GM12878 (cell line): ENCODE measurements at regions not wholly inside any gene's neighbourhood (a gene's known extent, or its start where the extent isn't known, plus 50 kb on each side); places are given as distances from the start of the nearest gene placed in this dataset.
"Not testable (repeated sequence)": the region's sequence is repeated elsewhere in the genome, so short reads cannot be mapped to it uniquely, and the experiment has no call there.

Experiments used
- ATAC-seq: fragments of 200-7000 bp; cut with Tn5 transposase; 3 replicates; pipeline ENCODE4 v1.9.1; 2020; ENCODE audit warnings: mild to moderate bottlenecking, moderate library complexity
- BruUV-seq: library from RNA; stranded (reverse); fragments of 400-500 nt; replicated peaks from 2 replicates; lab custom pipeline; 2021; lab: Mats Ljungman, UMichigan
- CTCF ChIA-PET: fragments of 300-600 bp; sonication (Branson Sonifier 250); formaldehyde crosslinking; extraction: SDS; loops from one replicate; lab custom pipeline; 2021; ENCODE audit warnings: inconsistent platforms; lab: Yijun Ruan, JAX
- POLR2A ChIA-PET: fragments of 350-600 bp; formaldehyde crosslinking; extraction: SDS; loops from one replicate; lab custom pipeline; 2021; ENCODE audit warnings: inconsistent platforms; lab: Charles Lee
- RAD21 ChIA-PET: fragments of 300-600 bp; sonication (Branson Sonifier 250); formaldehyde crosslinking; loops from one replicate; lab custom pipeline; 2023; ENCODE audit warnings: antibody characterized with exemption; ENCODE audit not compliant: unreplicated experiment; lab: Charles Lee
- SMC1A ChIA-PET: fragments of 300-600 bp; sonication (Branson Sonifier 250); formaldehyde crosslinking; loops from one replicate; lab custom pipeline; 2023; ENCODE audit not compliant: unreplicated experiment, uncharacterized antibody; lab: Charles Lee
- DNase-seq: peaks from one replicate; pipeline ENCODE4 v3.0.0-alpha.2; 2011; ENCODE audit warnings: low read depth, low spot score
- FAIRE-seq: peaks from 3 replicates; lab custom pipeline; 2011; peaks lifted over from hg19 to GRCh38; lab: Jason Lieb, UNC
- H2AFZ ChIP-seq: 2 replicates; pipeline ENCODE4 v1.6.0; 2011; ENCODE audit warnings: low read depth, low read length, control low read depth; ENCODE audit not compliant: control insufficient read depth
- H3K27ac ChIP-seq: 2 replicates; pipeline ENCODE4 v1.5.1; 2011; ENCODE audit warnings: control low read depth; ENCODE audit not compliant: control insufficient read depth, insufficient read depth
- H3K27me3 ChIP-seq, 2 experiments: replicated peaks in 1 of 2; 2 replicates each; pipeline versions ENCODE4 v1.6.0 to v1.6.1; 2011; ENCODE audit warnings: low read length in 1 of 2; ENCODE audit not compliant: control insufficient read depth in 2 of 2, insufficient read depth in 2 of 2
- H3K36me3 ChIP-seq, 2 experiments: 2 replicates each; pipeline ENCODE4 v1.5.1; 2011; ENCODE audit warnings: low read length in 1 of 2; ENCODE audit not compliant: control insufficient read depth in 2 of 2, insufficient read depth in 2 of 2
- H3K4me1 ChIP-seq: 2 replicates; pipeline ENCODE4 v1.6.1; 2011; ENCODE audit warnings: mild to moderate bottlenecking, low read length, moderate library complexity, mixed read lengths; ENCODE audit not compliant: control insufficient read depth, insufficient read depth
- H3K4me2 ChIP-seq: 2 replicates; pipeline ENCODE4 v1.6.0; 2011; ENCODE audit warnings: control low read depth; ENCODE audit not compliant: control insufficient read depth, insufficient read depth
- H3K4me3 ChIP-seq: fragments of 200-600 bp; sonication (generic); 2 replicates; pipeline ENCODE4 v1.5.1; 2016
- H3K79me2 ChIP-seq: 2 replicates; pipeline ENCODE4 v1.6.0; 2011; ENCODE audit warnings: low read length; ENCODE audit not compliant: control insufficient read depth, insufficient read depth
- H3K9ac ChIP-seq: 2 replicates; pipeline ENCODE4 v1.8.0; 2011; ENCODE audit warnings: low read length, control low read depth, mixed read lengths; ENCODE audit not compliant: control insufficient read depth, insufficient read depth
- H3K9me3 ChIP-seq: replicated peaks from 3 replicates; pipeline ENCODE4 v1.5.1; 2011; ENCODE audit warnings: mild to moderate bottlenecking, low read length; ENCODE audit not compliant: control insufficient read depth, insufficient read depth
- H4K20me1 ChIP-seq: 2 replicates; pipeline ENCODE4 v1.6.0; 2011; ENCODE audit not compliant: control insufficient read depth, insufficient read depth
- CUX1 ChIP-seq: IDR thresholded peaks from 2 replicates; pipeline ENCODE4 v1.6.1; 2012; ENCODE audit warnings: improper control_type of control experiment, low read depth, low read length; ENCODE audit not compliant: insufficient replicate concordance
- FOS ChIP-seq: IDR thresholded peaks from 3 replicates; pipeline ENCODE4 v1.6.1; 2011; ENCODE audit warnings: borderline replicate concordance; ENCODE audit not compliant: insufficient read length; ENCODE audit errors: extremely low read depth
- KAT2A ChIP-seq: conservative IDR thresholded peaks from 2 replicates; pipeline ENCODE4 v1.6.1; 2011; ENCODE audit warnings: low read depth, low read length; ENCODE audit not compliant: control insufficient read depth
- NR2C2 ChIP-seq: IDR thresholded peaks from 2 replicates; pipeline ENCODE4 v1.6.1; 2011; ENCODE audit warnings: borderline replicate concordance, low read depth; ENCODE audit not compliant: control insufficient read depth, insufficient read length
- WGBS: methylation state at CpG from one replicate; pipeline ENCODE4 v1.1.6; 2016; ENCODE audit warnings: low lambda C conversion rate; ENCODE audit not compliant: insufficient replicate concordance, insufficient coverage; ENCODE audit errors: missing lambda C conversion rate; 5-methylcytosine and 5-hydroxymethylcytosine counted together
- in situ Hi-C: fragments of 300-500 bp; cut with MboI; formaldehyde crosslinking; loops from 9 replicates; pipeline ENCODE4 v1.14.3; 2018; ENCODE audit warnings: mixed read lengths
- intact Hi-C: fragments of 100-400 bp; cut with micrococcal nuclease; formaldehyde crosslinking; loops from one replicate; pipeline ENCODE4 v1.14.2; 2022; ENCODE audit not compliant: unreplicated experiment

GRCh38 chr17:27960183-27960849 is 67.2 kb upstream of the LYRM9 start:
- no peak for FAIRE-seq
- in situ Hi-C loops = no loop called here
- CTCF ChIA-PET = no interaction called here

GRCh38 chr17:27962581-27962980 is 69.4 kb upstream of the LYRM9 start:
- RAD21 ChIA-PET = not testable (repeated sequence)
- SMC1A ChIA-PET = interaction anchor here (0.9 to 1.9 kb wide), 2 partner anchors 10 to 69 kb away, joined by 3 to 4 read pairs; no protein-coding TSS in a partner anchor

More at GRCh38 chr17:27960183-27960849, 67.2 kb upstream of the LYRM9 start:
- ChIA-PET SMC1A (interaction anchor here (1.0 to 2.0 kb wide), 2 partner anchors 18 to 22 kb away, joined by 3 to 4 read pairs; no protein-coding TSS in a partner anchor), POLR2A (no interaction called here), RAD21 (interaction anchor here (0.9 kb wide), 1 partner anchor 155 kb away, joined by 3 read pairs; no protein-coding TSS in a partner anchor)
- 28% methylated on average over 6 of the region's 6 CpGs for WGBS
- no peaks in the 10 kb centered on the region for H3K9me3 ChIP-seq
- H3K27me3 ChIP-seq = no peaks in the 10 kb centered on the region; a peak in 1 of 4 replicates
- H3K9ac ChIP-seq = no peak overlapping the region
- H3K4me1 ChIP-seq = no peaks in the 10 kb centered on the region
- intact Hi-C loops = no loop called here
- H3K4me3 ChIP-seq = no peak overlapping the region
- no peaks in the 10 kb centered on the region for H3K79me2 ChIP-seq
- H2AFZ ChIP-seq = no peak overlapping the region
- DNase-seq (no peak), ATAC-seq (no peak)
- H3K27ac ChIP-seq = no peak overlapping the region
- no TSS peak for BruUV-seq
- H4K20me1 ChIP-seq = no peaks in the 10 kb centered on the region
- no peak for TF ChIP-seq NR2C2
- no peak for TF ChIP-seq CUX1
- no peak for TF ChIP-seq FOS
- no peak for TF ChIP-seq KAT2A
- TF ChIP-seq, all 136 proteins: peak for 0
- H3K4me2 ChIP-seq = no peak overlapping the region
- no peaks in the 10 kb centered on the region for H3K36me3 ChIP-seq

More at GRCh38 chr17:27962581-27962980, 69.4 kb upstream of the LYRM9 start:
- DNase-seq, H3K79me2 ChIP-seq, H3K4me1 ChIP-seq, H3K9ac ChIP-seq, H3K9me3 ChIP-seq, H3K36me3 ChIP-seq, H3K4me2 ChIP-seq, POLR2A ChIA-PET, H2AFZ ChIP-seq, H4K20me1 ChIP-seq, intact Hi-C loops, H3K4me3 ChIP-seq, H3K27me3 ChIP-seq, H3K27ac ChIP-seq, ATAC-seq, in situ Hi-C loops, FAIRE-seq, BruUV-seq, CTCF ChIA-PET: not testable (repeated sequence)
- 36% methylated on average over 3 of the region's 3 CpGs for WGBS
